Breast epithelium (tissue), 4 donors: ENCODE measurements at regions not wholly inside any gene's neighbourhood (a gene's known extent, or its start where the extent isn't known, plus 50 kb on each side); places are given as distances from the start of the nearest gene placed in this dataset.
"Not testable (repeated sequence)": the region's sequence is repeated elsewhere in the genome, so short reads cannot be mapped to it uniquely, and the experiment has no call there.

ENCODE experiments used
- DNase-seq, 2 donors: peaks; one replicate each; pipeline ENCODE4 v3.0.0-alpha.2; 2019; ENCODE audit warnings: low spot score in 2 of 2
- H3K27ac ChIP-seq, 2 donors: fragments of 200-600 bp; sonication (generic) in 1 of 2; one replicate each; pipeline ENCODE4 v1.5.1; 2016 to 2019; ENCODE audit warnings: mild to moderate bottlenecking in 1 of 2
- H3K27me3 ChIP-seq, 2 donors: fragments of 200-600 bp; sonication (generic) in 1 of 2; one replicate each; pipeline versions ENCODE4 v1.5.1 to v1.6.0; 2017 to 2019; ENCODE audit warnings: control low read depth in 1 of 2, mild to moderate bottlenecking in 1 of 2
- H3K36me3 ChIP-seq: fragments of 200-600 bp; one replicate; pipeline ENCODE4 v1.5.1; 2019
- H3K4me1 ChIP-seq, 2 donors: fragments of 200-600 bp; sonication (generic); one replicate each; pipeline ENCODE4 v1.5.1; 2016 to 2019; ENCODE audit warnings: control low read depth in 1 of 2
- H3K4me3 ChIP-seq, 3 donors: fragments of 200-600 bp; sonication (generic); 1 replicate in 2 of 3; 2 replicates in 1 of 3; pipeline ENCODE4 v1.5.1; 2016 to 2019; ENCODE audit warnings: mild to moderate bottlenecking in 3 of 3, moderate library complexity in 2 of 3
- H3K9me3 ChIP-seq, 2 donors: fragments of 200-600 bp; sonication (generic) in 1 of 2; one replicate each; pipeline ENCODE4 v1.5.1; 2016 to 2019; ENCODE audit warnings: control low read depth in 1 of 2
- CTCF ChIP-seq, 3 donors: fragments of 450-650 bp; IDR thresholded peaks; one replicate each; pipeline ENCODE4 v1.5.1; 2016 to 2017; ENCODE audit warnings: antibody characterized with exemption in 3 of 3, mild to moderate bottlenecking in 3 of 3, moderate library complexity in 3 of 3
- POLR2A ChIP-seq: fragments of 450-650 bp; IDR thresholded peaks from one replicate; pipeline ENCODE4 v1.6.1; 2016; ENCODE audit warnings: antibody characterized with exemption, mild to moderate bottlenecking, moderate library complexity
- POLR2AphosphoS5 ChIP-seq, 3 donors: sonication (generic); formaldehyde crosslinking; IDR thresholded peaks; one replicate each; pipeline ENCODE4 v1.6.1; 2017; ENCODE audit warnings: antibody characterized with exemption in 3 of 3
- intact Hi-C: fragments of 100-400 bp; cut with DNase I; formaldehyde crosslinking; loops from one replicate; pipeline ENCODE4 v1.15.1; 2023; ENCODE audit warnings: low total_unique reads

DNA sequence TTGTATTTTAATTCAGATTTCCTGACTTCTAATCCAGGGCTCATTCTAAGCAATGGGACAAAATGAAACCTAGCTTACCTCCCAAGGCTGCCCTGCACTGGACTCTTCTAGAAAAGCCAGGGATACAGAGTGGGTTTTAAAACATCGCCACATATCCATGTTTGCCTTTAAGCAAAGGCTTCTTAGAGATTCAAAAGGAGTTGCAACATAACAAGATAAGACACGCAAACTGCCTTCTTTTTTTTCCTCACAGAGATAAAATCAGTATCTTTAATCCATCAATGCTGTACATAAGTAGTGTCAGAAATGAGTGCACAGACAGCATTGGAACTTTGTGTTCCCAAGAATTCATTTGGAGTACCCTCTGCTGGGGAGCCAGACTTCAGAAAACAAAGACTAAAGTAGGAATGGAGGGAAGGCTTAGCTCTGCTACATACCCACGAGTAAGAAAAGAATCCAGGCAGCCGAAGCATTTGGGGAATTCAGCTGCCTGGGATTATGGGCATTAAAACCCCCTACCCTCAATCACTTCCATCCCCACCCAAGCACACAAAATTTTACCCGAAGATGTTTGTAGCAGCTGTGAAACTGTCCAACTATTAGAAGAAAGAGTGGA lies 427.8 kb downstream of the ARL4A start:
- intact Hi-C loops = no loop called here
- Histone ChIP-seq H3K36me3 (no peaks in the 10 kb centered on the region), H3K4me1 (no peaks in the 10 kb centered on the region), H3K27me3 (no peaks in the 10 kb centered on the region), H3K4me3 (peak overlapping the region in 1 of 3 donors; percentile 13), H3K9me3 (peaks cover 0 to 1% of the 10 kb centered on the region in 2 donors), H3K27ac (peak overlapping the region; percentile 14 to 25)
- DNase-seq = no peak
- TF ChIP-seq POLR2A (no peak), POLR2AphosphoS5 (IDR thresholded peaks at IDR 0.05) (no peak), CTCF (IDR thresholded peaks at IDR 0.05) (no peak)

DNA sequence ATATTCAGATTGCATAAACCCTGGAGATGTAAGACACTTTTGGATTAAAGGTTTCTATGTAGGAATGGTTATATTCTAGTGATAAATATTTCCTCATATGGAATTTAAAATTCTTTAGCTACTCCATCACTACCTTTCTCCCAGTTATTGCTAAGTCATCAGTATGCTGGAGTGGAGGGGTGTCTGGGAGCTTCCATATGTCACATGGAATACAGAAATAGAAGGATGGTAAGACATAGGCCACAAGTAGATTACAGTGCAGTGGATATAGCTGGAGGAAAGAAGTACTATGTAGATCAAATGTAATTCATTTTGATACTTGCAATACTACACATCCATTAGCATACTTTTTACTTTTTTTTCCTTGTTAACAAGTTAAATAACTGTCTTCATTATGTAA lies 428.4 kb downstream of the ARL4A start:
- Histone ChIP-seq H3K36me3 (no peaks in the 10 kb centered on the region), H3K9me3 (no peaks in the 10 kb centered on the region), H3K27ac (no peak overlapping the region), H3K27me3 (no peaks in the 10 kb centered on the region), H3K4me3 (no peak overlapping the region), H3K4me1 (no peaks in the 10 kb centered on the region)
- intact Hi-C loops = no loop called here
- TF ChIP-seq CTCF (IDR thresholded peaks at IDR 0.05) (no peak), POLR2A (no peak)
- no peak for DNase-seq

DNA sequence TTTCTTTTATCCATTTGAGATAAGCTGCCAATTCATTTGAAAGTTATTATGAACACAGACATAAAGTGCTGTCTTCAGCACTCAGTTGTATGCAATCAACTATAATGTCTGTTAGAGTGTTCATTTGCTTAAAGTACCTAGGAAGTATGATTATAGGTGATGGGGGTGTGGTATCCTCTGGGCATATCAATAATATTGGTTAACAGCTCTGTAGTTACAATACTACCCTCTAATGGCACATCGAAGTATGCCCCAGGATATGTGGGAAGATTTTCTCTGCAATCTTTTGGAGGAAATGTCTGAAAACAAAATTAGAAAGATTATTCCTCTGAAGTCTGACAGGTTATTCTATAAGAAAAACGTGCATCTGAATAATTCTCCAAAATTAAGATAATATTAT lies 429.7 kb downstream of the ARL4A start:
- H3K27ac ChIP-seq = no peak overlapping the region
- H3K36me3 ChIP-seq = no peaks in the 10 kb centered on the region
- H3K4me1 ChIP-seq = no peaks in the 10 kb centered on the region
- no peaks in the 10 kb centered on the region for H3K27me3 ChIP-seq
- no peak for TF ChIP-seq CTCF (IDR thresholded peaks at IDR 0.05)
- H3K4me3 ChIP-seq = no peak overlapping the region
- intact Hi-C loops = no loop called here
- no peaks in the 10 kb centered on the region for H3K9me3 ChIP-seq
- DNase-seq = no peak

- H3K36me3 ChIP-seq = no peaks in the 10 kb centered on the region
- H3K27ac ChIP-seq = no peak overlapping the region
- intact Hi-C loops = no loop called here
- no peaks in the 10 kb centered on the region for H3K4me1 ChIP-seq
- H3K27me3 ChIP-seq = no peaks in the 10 kb centered on the region
- no peak overlapping the region for H3K4me3 ChIP-seq
- no peak for DNase-seq
- TF ChIP-seq CTCF (IDR thresholded peaks at IDR 0.05) = no peak
- TF ChIP-seq POLR2AphosphoS5 (IDR thresholded peaks at IDR 0.05) = no peak
- no peak for TF ChIP-seq POLR2A
- no peaks in the 10 kb centered on the region for H3K9me3 ChIP-seq
Observed at GRCh38 chr7:13117592-13117991, 430.2 kb downstream of the ARL4A start.

GRCh38 chr7:13124629-13125028 lies 437.2 kb downstream of the ARL4A start:
- DNase-seq, intact Hi-C loops: not testable (repeated sequence)

DNA sequence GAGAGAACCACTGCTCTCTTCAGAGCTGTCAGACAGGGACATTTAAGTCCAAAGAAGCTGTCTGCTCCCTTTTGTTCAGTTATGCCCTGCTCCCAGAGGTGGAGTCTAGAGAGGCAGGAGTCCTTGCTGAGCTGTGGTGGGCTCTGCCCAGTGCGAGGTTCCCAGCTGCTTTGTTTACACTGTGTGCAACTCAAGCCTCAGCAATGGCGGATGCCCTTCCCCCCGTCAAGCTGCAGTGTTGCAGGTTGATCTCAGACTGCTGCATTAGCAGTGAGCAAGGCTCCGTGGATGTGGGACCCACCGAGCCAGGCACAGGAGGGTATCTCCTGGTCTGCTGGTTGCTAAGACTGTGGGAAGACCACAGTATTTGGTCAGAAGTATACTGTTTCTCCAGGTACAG lies 438.9 kb downstream of the ARL4A start:
- Histone ChIP-seq H3K27me3 (no peaks in the 10 kb centered on the region), H3K4me3 (no peak overlapping the region), H3K36me3 (no peaks in the 10 kb centered on the region), H3K27ac (no peak overlapping the region), H3K9me3 (peaks cover 0 to 8% of the 10 kb centered on the region in 2 donors), H3K4me1 (no peaks in the 10 kb centered on the region)
- no peak for TF ChIP-seq POLR2A
- TF ChIP-seq CTCF (IDR thresholded peaks at IDR 0.05) = no peak
- no peak for TF ChIP-seq POLR2AphosphoS5 (IDR thresholded peaks at IDR 0.05)
- intact Hi-C loops = no loop called here
- no peak for DNase-seq

More at GRCh38 chr7:13124629-13125028, 437.2 kb downstream of the ARL4A start:
- H3K4me3 ChIP-seq, H3K4me1 ChIP-seq, H3K27ac ChIP-seq, H3K36me3 ChIP-seq, H3K9me3 ChIP-seq, H3K27me3 ChIP-seq: not testable (repeated sequence)
